Breast epithelium (tissue), 3 donors: ENCODE measurements at regions not wholly inside any gene's neighbourhood (a gene's known extent, or its start where the extent isn't known, plus 50 kb on each side); places are given as distances from the start of the nearest gene placed in this dataset.

ENCODE experiments used
- CTCF ChIP-seq, 3 donors: fragments of 450-650 bp; IDR thresholded peaks; one replicate each; pipeline ENCODE4 v1.5.1; 2016 to 2017; ENCODE audit warnings: antibody characterized with exemption in 3 of 3, mild to moderate bottlenecking in 3 of 3, moderate library complexity in 3 of 3
- POLR2A ChIP-seq: fragments of 450-650 bp; IDR thresholded peaks from one replicate; pipeline ENCODE4 v1.6.1; 2016; ENCODE audit warnings: antibody characterized with exemption, mild to moderate bottlenecking, moderate library complexity

- TF ChIP-seq CTCF (IDR thresholded peaks at IDR 0.05): no peak
- TF ChIP-seq POLR2A: no peak
Observed at GRCh38 chr5:176175101-176175852, 62.9 kb upstream of the SIMC1 start.
